ENCODE measurements at regions not wholly inside any gene's neighbourhood (a gene's known extent, or its start where the extent isn't known, plus 50 kb on each side); places are given as distances from the start of the nearest gene placed in this dataset.

DNA sequence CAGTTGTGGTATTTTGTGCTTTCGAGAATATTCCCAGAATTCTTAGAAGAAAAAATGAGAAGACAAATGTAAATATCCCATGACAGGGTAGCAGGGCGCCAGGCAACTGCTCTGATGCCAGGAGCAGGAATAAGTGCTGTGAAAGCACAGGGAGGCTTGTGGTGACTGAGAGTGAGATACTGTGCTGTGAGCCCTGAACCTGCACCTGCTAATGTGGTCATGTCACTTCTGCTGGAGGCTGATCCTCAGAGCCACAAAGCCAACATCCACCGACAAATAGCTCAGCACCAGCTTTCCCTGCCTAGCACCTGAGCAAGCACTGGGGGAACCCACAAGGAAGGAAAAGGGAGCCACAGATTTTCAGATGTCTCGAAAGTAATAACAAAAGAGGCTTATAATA, 368.6 kb upstream of the CDH4 start:
- no peak for DNase-seq

DNA sequence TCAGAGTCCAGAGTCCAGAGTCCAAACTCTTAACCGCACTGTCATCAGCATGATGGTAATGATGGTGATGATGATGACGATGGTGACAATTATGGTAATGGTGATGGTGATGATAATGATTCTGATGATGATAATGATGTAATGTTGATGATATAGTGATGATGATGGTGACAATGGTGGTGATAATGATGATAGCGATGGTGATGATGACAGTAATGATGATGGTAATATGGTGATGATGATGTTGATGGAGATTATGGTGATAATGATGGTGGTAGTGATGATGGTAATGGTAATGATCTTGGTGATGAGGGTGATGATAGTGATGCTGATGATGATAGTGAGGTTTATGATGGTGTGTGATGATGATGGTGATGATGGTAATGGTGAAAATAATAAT, 367.8 kb upstream of the CDH4 start:
- DNase-seq, result no peak

DNA sequence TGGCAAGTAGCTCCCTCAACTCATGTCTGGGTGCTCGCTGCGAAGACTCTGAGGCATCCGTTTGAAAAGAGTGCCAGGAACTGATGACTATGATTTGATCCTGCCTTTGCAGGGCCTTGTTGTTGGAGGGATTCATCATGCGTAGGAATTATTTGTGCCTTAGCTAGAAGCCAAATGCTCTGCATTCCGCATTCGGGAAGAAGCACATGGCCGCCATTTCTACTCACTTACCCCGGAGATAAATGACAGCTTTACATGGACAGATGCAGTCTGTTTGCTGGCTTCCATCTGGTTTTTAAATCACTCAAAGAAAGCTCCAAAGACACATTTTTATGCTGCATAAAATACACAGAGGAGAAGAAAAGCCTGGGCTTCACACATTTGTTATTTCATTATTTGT, 363.3 kb upstream of the CDH4 start:
- DNase-seq, result no peak

DNA sequence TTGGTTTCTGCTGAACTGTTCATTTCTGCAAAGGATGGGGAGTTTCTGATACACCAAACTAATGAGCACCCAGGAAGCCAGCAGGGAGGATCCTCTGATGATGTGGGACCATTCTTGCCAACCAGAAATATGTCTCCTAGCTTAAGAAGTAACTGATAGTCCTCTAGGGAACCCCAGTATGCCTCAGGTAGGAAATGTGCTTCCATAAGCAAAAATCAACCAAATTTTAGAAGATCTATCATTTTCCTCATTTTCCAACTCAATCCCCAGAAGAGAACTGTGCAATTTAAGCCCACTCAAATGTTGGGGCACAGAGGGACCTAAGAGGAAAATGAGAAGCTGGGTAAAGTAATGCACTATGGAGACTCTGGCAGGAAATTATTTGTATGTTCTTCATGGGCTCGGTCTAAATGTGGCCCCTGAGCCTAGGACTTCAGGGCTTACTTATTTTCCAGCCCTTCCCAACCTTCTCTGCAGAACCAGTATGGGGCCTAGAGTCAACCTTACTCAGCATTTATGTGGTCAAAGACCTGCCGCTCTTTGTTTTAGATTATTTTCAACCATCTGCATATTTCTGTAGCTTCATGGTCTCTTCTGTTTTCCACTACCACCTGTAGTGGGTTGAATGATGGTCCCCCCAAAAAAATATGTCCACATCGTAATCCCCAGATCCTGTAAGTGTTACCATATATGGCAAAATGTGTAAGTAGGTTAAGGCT, 359.8 kb upstream of the CDH4 start:
- DNase-seq, result no peak

DNA sequence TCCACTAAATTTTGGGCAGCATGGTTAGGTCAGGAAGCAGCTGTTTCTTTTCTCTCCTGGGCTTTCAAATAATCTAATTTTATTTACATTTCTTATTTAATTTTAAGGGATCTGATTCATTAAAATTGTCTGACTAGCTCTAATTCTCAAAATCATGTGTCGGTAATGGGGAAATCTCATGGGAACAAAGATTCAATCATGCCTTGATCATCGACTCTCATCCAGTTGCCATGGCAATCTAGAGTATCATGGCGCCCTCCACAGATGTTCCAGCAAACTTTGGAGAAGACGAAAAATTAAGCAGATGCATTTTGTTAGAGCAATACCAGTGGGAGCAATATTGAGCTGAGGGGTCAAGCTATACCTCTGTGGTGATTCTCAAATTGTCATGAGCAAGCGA, 358.0 kb upstream of the CDH4 start:
- DNase-seq, result no peak

DNA sequence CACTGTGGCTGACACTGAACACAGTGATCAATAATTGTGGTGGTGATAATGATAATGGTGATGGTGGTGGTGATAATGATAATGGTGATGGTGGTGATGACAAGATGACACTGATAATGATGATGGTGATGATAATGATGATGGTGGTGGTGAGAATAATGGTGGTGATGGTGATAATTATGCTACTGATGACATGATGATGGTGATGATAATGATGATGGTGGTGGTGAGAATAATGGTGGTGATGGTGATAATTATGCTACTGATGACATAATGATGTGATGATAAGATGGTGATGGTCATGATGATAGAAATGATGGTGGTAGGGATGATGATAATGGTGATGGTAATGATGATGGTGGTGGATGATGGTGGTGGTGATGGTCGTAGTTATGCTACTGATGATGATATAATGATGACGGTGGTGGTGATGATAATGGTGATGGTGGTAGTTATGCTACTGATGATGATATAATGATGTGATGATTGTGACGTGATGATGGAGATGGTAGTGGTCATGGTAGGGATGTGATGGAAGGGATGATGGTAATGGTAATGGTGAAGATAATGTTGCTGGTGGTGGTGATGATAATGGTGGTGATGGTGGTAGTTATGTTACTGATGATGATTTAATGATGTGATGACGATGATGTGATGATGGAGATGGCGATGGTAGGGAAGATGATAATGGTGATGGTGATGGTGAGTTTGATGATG, 356.5 kb upstream of the CDH4 start:
- DNase-seq, result no peak

DNA sequence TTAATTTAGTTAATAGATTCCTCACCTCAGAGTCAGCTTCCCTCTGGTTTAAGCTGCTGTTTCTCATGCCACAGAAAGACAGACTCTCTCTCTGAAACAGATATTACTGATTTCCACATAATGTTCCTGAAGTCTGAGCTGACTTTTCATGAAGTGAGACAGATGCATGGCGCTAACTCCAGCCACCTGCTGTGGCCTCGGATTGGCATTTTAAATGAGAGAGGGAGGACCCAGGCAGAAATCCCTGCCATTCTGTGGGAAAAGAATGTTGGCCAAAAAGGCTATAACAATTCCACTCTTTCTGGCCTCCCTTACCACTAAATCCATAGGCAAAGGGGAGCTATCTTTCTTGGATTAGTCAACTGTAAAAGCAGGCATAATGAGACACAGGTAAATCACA, 354.1 kb upstream of the CDH4 start:
- no peak for DNase-seq

DNA sequence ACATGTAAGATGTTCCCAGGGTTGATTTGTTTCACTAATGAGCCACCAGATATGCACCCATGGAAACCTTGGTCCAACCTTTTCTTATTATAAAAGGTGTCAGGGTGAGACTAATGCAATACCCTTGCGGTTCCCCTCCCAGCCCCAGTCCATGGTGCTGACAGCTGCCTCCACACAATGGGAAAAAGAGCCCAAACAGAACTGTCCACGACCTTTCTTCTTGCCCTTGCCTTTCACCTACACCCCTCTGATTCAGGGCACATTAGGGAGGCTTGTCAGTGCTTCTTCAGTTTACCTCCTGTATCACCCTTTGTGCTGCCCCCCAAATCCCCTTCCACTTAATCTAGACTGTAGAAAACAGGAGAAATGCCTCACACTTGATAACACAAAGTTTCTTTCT, 352.7 kb upstream of the CDH4 start:
- no peak for DNase-seq

DNA sequence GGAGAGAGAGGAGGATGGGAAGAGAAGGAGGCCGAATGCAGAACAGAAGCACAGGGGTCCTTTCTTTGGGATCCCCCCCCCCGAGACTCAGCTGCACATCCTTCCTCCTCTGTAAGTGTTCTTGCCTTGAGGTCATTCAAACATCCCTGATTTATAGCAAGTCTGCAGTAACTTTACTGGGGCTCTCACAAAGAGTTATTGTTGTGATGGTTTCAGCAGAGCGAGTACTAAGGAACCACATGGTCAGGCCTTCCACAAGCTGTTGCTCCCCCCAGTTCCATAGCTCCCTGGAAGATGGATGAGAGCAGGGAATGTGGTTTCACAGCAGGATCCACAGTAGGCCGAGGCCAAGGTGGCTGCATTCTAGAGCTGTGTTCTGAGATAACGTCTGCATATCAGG, 351.4 kb upstream of the CDH4 start:
- no peak for DNase-seq

DNA sequence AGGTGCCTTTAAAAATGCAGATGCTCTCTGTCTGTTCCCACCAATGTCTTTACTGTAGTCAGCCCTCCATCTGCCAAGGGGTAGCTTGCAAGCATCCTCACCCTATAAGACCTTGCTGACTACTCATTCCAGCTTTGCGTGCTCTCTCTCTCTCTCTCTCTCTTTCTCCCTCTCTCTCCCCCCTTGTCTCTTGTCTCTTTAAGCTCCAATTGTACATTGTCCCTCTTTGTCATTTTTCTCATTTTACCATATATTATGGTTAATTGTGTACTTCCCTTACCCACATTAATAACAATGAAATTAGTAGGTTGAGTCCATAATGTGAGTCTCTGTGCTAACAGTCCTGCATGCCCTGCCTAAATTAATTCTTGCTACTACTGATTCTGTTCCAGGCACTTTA, 350.2 kb upstream of the CDH4 start:
- no peak for DNase-seq

DNA sequence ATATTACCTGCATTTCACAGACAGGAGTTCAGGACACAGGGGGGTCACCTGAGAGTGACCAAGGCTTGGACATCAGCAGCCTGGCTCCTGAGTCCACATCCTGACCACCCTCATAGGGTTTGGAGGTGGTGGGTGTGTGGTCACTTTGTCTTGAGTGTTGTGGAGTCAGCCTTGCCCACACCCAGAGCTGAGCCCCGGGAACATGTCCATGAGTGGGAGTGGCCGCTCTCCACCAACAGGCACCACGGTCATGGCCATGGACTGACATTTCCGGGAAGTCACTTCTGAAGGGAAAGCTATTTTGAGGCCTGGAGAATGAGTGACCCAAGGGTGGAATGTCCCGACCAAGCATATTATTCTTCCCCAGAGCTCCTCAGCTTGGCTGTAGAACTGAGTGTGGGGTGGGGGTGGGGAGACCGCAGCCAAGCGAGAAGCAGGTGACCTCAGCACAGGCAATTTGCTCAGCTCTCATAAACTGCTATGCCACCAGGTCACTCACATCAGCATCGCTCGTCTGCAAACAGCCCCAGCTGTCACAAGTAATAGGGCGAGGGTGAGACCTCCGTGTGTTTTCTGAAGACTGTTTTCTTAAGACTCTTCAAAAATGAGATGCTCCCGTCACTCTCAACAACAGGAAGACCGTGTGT, 348.6 kb upstream of the CDH4 start:
- DNase-seq, result no peak

DNA sequence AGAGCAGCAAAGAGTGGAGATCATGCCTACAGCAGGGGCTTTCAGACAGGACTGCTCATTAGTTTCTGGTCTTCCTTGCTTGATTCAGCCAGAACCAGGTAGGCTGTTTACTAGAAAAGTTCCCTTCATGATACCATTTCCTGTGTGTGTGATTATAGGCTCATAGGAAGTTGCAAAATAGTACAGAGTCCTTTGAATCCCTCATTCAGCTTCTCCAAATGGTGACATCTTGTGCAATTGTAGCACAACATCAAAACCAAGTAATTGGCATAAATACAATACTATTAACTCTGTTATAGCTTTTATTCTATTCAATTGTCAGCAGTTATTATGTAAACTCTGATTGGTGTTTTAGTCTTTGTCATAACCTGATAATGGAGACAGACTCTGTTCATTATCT, 347.3 kb upstream of the CDH4 start:
- DNase-seq, result no peak

DNA sequence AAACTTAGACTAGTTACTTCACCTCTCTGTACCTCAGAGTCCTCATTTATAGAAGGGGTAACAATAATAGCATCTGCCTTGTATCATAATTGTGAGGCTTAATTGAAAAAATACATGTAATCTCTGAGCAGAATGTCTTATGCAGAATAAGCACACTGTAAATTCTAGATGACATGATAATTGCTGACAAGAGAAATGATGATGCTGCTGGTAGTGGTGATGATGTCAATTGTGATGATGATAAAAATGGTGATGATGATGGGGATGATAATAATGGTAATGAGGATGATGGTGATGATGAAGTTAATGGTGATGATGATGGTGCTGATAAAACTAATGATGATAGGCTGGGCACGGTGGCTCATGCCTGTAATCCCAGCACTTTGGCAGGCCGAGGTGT, 346.1 kb upstream of the CDH4 start:
- no peak for DNase-seq

DNA sequence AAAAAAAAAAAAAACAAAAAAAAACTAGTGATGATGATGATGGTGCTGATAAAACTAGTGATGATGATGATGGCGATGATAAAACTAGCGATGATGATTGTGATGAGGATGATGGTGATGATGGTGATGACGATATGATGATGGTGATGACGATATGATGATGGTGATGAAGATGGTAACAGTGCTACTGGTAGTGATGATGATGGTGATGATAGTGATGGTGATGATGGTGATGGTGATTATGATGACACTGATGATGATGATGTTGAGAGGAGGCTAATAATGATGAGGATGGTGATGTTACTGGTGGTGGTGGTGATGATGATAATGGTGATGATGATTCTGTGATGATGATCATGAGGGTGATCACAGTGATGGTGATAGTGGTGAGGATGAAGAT, 345.5 kb upstream of the CDH4 start:
- no peak for DNase-seq

DNA sequence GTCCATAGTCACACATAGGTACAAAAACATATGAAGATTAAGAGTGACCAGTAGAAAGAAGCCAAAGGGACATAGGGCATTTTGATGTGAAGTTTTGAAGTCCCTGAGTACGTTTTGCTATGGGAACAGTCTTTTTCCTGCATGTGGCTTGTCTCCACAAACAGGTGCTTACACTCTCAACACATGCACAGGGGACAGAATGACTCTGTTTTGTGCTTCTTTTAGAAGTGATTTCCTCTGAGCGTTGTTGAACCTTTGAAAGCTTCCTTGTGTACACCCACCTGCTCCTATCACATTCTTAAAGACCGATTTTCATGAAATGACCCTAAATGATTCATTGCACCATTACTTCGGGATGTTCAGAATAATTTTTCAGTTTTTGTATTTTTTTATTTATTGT, 338.8 kb upstream of the CDH4 start:
- no peak for DNase-seq

DNA sequence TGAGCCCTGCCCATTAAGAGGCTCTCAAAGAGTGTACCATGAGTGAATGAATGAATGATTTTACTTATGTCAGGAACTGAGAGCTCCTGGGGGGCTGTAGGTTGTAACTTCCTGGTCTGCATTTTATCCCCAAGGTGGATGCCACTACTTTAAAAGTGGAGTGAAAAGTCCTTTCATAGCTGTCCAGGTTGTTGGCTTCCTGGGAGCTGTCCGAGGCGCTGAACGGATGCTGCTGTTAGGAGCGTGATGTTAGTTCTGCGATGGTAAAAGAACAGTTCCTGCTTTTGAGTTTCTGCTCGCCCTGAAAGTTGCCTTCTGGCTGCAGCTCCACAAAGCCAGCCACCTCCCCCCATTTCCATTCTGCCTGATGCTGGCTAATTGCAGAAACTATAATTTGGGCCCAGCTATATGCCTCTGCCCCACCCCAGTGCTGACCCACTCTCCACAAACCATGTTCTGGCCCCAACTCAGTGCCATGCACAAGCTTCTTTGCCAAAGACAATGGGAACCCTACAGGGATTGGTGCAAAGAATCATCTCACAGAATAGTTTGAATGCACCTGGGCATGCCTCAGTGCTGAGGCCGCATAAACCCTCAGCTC, 330.9 kb upstream of the CDH4 start:
- no peak for DNase-seq

DNA sequence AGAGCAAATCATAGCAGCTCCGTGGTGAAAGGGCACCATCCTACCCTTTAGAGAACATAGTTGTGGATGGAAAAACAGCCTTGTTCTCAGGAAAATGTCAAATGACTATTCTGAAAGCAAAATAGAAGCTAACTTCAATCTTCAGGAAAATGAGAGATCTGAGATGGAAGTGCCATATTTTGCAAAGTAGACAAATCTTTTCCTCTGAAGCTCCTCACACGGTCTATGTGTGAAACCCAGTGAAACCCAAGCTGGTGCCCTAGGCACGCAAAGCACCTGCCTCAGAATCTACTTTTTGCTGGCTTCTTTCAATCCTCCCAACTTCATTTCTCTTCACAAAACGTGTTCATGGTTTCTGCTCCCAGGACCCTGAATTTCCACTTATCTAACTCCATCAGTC, 325.2 kb upstream of the CDH4 start:
- DNase-seq, result no peak

DNA sequence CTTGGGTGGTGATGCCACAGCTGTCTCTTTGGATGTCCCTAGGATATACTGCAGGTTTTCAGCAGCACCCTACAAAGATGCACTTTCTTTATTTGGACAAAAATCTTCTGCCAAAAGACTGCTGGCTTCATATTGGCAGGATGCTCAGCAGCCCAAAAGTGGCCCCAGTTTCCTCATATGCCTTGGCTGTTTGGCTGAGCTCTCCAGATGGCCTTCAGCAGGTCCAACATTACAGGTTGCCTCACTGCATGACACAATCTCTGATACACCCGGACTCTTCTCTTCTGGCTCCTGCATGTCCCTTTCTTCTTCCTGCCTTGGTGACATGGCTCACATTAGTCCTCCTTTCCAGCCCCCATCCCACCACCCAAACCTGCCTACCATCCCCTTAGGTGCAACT, 323.7 kb upstream of the CDH4 start:
- no peak for DNase-seq

DNA sequence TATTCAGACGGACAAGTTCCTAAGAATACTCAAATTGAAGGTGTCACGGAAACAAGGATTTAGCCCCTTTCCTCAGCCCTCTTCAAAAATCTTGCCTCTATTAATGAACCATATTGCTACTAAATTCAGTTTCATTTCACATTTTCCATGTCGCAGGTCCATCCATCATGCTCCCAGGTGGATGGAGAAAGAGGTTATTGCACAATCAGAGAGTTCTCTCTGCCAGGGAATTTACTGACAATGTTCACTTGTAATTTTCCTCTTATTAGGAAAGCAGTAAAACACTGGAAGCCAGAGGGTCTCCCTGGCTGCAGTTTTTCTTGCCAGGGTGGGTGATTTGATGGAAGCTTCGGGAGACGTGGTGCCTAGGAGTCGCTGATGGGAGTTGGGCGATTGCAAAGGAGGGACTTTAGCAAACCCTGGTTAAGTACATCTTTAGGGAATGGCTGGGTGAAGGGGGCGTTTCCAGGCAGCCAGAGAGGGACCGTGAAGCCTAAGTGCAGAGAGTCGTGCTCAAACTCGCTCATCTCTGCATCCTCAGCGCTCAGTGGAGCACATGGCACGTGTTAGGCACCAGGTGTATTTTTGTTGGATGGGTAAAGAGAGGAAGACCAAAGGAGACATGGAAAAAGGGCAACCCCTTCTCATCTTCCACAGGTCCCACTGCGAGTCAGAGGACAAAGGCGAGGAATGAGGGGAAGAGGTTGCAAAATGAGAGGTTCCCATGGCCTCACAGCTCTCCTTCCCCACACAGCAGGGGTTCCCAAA, 321.9 kb upstream of the CDH4 start:
- DNase-seq, result no peak

DNA sequence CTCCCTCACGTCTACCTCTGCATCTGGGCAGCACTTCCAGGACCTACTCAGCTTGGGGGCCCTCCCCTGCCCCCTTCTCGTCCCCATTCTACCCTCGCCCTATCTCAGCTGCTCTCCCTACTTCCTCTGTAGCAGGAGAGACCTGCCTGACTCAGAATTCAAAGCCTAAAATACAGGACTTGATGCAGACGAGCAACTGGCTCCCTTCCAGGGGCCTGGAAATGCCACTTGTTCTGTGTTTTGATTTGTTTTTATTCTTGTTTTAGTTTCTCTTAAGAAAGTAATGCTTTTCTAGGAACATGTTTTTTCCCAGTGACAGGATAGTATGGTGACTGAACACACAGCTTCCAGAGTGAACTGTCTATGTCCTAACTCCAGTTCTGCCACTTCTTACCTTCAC, 320.4 kb upstream of the CDH4 start:
- no peak for DNase-seq

DNA sequence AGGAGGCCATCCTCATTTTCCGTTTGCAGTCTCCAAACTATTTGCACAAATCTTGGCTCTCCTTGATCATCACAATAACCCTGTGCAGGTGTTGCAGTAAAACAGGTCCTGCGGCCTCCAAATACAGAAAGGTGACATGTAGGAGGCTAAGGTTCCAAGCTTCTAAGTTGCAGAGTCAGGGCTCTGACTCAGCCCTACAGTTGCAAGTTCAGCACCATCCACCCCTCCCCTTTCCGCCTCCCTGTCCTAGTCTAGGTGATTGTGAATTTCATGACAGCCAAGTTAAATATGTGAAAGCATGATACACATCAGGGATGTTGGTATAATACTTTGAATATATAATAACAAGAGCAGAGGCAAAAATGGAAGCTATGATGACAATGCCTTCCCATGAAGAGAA, 317.3 kb upstream of the CDH4 start:
- DNase-seq, result no peak

DNA sequence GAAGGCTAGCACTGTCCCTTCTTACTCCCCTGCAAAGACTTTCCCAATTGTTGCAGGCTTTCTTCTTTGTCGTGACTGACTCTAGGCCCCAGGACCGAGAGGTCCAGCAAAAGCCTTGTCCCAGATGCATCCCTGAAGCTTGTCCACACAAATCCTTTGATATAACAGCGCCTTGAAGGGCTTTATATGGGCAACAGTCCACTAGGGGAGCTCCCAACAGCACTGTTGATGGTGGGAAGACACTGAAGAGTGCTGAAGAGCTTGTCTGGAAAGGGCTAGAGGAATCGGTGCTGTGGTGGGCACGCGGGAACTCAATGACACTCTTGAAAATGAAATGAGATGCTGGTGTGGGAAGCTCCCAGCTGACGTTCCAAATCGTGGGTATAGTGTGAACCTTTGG, 316.1 kb upstream of the CDH4 start:
- DNase-seq, result no peak

DNA sequence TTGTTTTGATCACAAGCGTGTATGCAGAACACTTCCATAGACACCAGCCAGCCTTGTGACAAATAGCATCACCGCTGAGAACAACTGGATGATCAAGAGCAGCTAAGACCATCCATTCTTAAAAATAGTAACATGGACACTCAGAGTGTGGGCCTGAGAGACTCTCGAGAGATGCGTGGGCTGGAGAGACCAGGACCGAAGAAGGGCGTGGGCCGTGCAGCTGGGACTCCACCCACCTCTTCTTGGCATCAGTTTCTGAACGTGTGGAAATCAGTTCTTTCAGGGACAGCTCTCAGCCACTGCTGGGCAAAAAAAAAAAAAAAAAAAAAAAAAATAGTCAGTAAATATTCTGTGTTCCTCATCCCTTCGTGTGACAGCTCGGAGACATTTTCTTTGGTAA, 314.5 kb upstream of the CDH4 start:
- no peak for DNase-seq

Data from DMS79 treated with DMSO at 0.1 percent for 48 hours (cell line).